Mesothelial cell of epicardium (in vitro differentiated cells): ENCODE measurements at regions not wholly inside any gene's neighbourhood (a gene's known extent, or its start where the extent isn't known, plus 50 kb on each side); places are given as distances from the start of the nearest gene placed in this dataset.
A peak's percentile ranks its signal among the peaks of the same experiment; 100 is the strongest.

Experiments used
- DNase-seq, 2 experiments: peaks; one replicate each; pipeline ENCODE4 v3.0.0; 2021; ENCODE audit warnings: low spot score in 2 of 2; ENCODE audit not compliant: unreplicated experiment in 2 of 2
- H3K27ac Mint-ChIP-seq: 2 replicates; pipeline ENCODE4 v1.8.0; 2021; ENCODE audit warnings: mixed read lengths
- H3K27me3 Mint-ChIP-seq: 2 replicates; pipeline ENCODE4 v1.8.0; 2021; ENCODE audit warnings: low read depth, mixed read lengths
- H3K36me3 Mint-ChIP-seq: 2 replicates; pipeline ENCODE4 v1.8.0; 2021; ENCODE audit warnings: mixed read lengths
- H3K4me1 Mint-ChIP-seq: 2 replicates; pipeline ENCODE4 v1.8.0; 2021; ENCODE audit warnings: mixed read lengths
- H3K4me3 Mint-ChIP-seq: 2 replicates; pipeline ENCODE4 v1.8.0; 2021; ENCODE audit warnings: mild to moderate bottlenecking, moderate library complexity, mixed read lengths
- H3K9me3 Mint-ChIP-seq: 2 replicates; pipeline ENCODE4 v1.8.0; 2021; ENCODE audit warnings: mixed read lengths
- CTCF ChIP-seq: fragments of 200-600 bp; sonication (generic); IDR thresholded peaks from one replicate; pipeline ENCODE4 v1.5.0; 2021; ENCODE audit warnings: antibody characterized with exemption; ENCODE audit not compliant: unreplicated experiment

- Mint-ChIP-seq H3K4me1 (peaks cover 43% of the 10 kb centered on the region), H3K36me3 (no peaks in the 10 kb centered on the region), H3K4me3 (no peak overlapping the region), H3K9me3 (no peaks in the 10 kb centered on the region), H3K27ac (peak overlapping the region; percentile 36), H3K27me3 (no peaks in the 10 kb centered on the region)
- DNase-seq: no peak
- no peak for TF ChIP-seq CTCF
These were observed 87.8 kb upstream of the EEA1 start for GRCh38 chr12:93016752-93017350.

- no peak for DNase-seq
- Mint-ChIP-seq H3K36me3 (no peaks in the 10 kb centered on the region), H3K4me1 (peaks cover 43% of the 10 kb centered on the region), H3K4me3 (no peak overlapping the region), H3K27me3 (no peaks in the 10 kb centered on the region), H3K9me3 (no peaks in the 10 kb centered on the region), H3K27ac (peak overlapping the region; percentile 47)
- TF ChIP-seq CTCF: no peak
These were observed 89.5 kb upstream of the EEA1 start for GRCh38 chr12:93018610-93019009.

- Mint-ChIP-seq H3K36me3 (no peaks in the 10 kb centered on the region), H3K27ac (peak overlapping the region; percentile 94), H3K4me1 (peaks cover 43% of the 10 kb centered on the region), H3K27me3 (no peaks in the 10 kb centered on the region), H3K9me3 (no peaks in the 10 kb centered on the region), H3K4me3 (no peak overlapping the region)
- no peak for TF ChIP-seq CTCF
- DNase-seq: no peak
These were observed 90.3 kb upstream of the EEA1 start for GRCh38 chr12:93019212-93019927.

- H3K27ac Mint-ChIP-seq: peak overlapping the region; percentile 94
- H3K4me3 Mint-ChIP-seq: no peak overlapping the region
- no peaks in the 10 kb centered on the region for H3K36me3 Mint-ChIP-seq
- peaks cover 46% of the 10 kb centered on the region for H3K4me1 Mint-ChIP-seq
- DNase-seq: no peak
- no peak for TF ChIP-seq CTCF
- H3K9me3 Mint-ChIP-seq: no peaks in the 10 kb centered on the region
- H3K27me3 Mint-ChIP-seq: no peaks in the 10 kb centered on the region
These were observed 91.0 kb upstream of the EEA1 start for GRCh38 chr12:93019975-93020630.

- H3K4me1 Mint-ChIP-seq: peaks cover 43% of the 10 kb centered on the region
- H3K4me3 Mint-ChIP-seq: no peak overlapping the region
- no peak for DNase-seq
- no peaks in the 10 kb centered on the region for H3K27me3 Mint-ChIP-seq
- H3K27ac Mint-ChIP-seq: peak overlapping the region; percentile 94
- no peak for TF ChIP-seq CTCF
- no peaks in the 10 kb centered on the region for H3K36me3 Mint-ChIP-seq
- no peaks in the 10 kb centered on the region for H3K9me3 Mint-ChIP-seq
These were observed 91.8 kb upstream of the EEA1 start for GRCh38 chr12:93020631-93021597.
